Activated B cell treated with CpG ODN at 0.5 μM for 24 hours (primary cell): ENCODE measurements at regions not wholly inside any gene's neighbourhood (a gene's known extent, or its start where the extent isn't known, plus 50 kb on each side); places are given as distances from the start of the nearest gene placed in this dataset.

Experiments
- ATAC-seq: fragments of 200-7000 bp; cut with Tn5 transposase; one replicate; pipeline ENCODE4 v1.10.0; 2021; ENCODE audit warnings: low read depth, mild to moderate bottlenecking, moderate library complexity
- CTCF ChIA-PET: fragments of 350-600 bp; sonication (Branson Sonifier 250); formaldehyde crosslinking; loops from one replicate; lab custom pipeline; 2021; ENCODE audit warnings: antibody characterized with exemption; lab: Charles Lee
- POLR2A ChIA-PET: fragments of 350-600 bp; sonication (Branson Sonifier 250); formaldehyde crosslinking; loops from one replicate; lab custom pipeline; 2021; ENCODE audit warnings: antibody characterized with exemption; lab: Charles Lee
- DNase-seq: peaks from one replicate; pipeline ENCODE4 v3.0.0; 2022
- H3K27ac Mint-ChIP-seq: one replicate; pipeline ENCODE4 v1.8.0; 2020; ENCODE audit warnings: mixed read lengths
- H3K27me3 Mint-ChIP-seq: one replicate; pipeline ENCODE4 v1.8.0; 2021; ENCODE audit warnings: mixed read lengths
- H3K36me3 Mint-ChIP-seq: one replicate; pipeline ENCODE4 v1.8.0; 2021; ENCODE audit warnings: low read depth, mixed read lengths
- H3K4me1 Mint-ChIP-seq: one replicate; pipeline ENCODE4 v1.8.0; 2021; ENCODE audit warnings: mixed read lengths
- H3K4me3 Mint-ChIP-seq: one replicate; pipeline ENCODE4 v1.8.0; 2020; ENCODE audit warnings: mild to moderate bottlenecking, mixed read lengths
- H3K9me3 Mint-ChIP-seq: one replicate; pipeline ENCODE4 v1.8.0; 2020; ENCODE audit warnings: mixed read lengths
- CTCF ChIP-seq: fragments of 200-600 bp; IDR thresholded peaks from one replicate; pipeline ENCODE4 v1.8.0; 2022; ENCODE audit warnings: antibody characterized with exemption, mild to moderate bottlenecking
- intact Hi-C: fragments of 100-400 bp; cut with micrococcal nuclease; formaldehyde crosslinking; loops from one replicate; pipeline ENCODE4 v1.15.1; 2024

DNA sequence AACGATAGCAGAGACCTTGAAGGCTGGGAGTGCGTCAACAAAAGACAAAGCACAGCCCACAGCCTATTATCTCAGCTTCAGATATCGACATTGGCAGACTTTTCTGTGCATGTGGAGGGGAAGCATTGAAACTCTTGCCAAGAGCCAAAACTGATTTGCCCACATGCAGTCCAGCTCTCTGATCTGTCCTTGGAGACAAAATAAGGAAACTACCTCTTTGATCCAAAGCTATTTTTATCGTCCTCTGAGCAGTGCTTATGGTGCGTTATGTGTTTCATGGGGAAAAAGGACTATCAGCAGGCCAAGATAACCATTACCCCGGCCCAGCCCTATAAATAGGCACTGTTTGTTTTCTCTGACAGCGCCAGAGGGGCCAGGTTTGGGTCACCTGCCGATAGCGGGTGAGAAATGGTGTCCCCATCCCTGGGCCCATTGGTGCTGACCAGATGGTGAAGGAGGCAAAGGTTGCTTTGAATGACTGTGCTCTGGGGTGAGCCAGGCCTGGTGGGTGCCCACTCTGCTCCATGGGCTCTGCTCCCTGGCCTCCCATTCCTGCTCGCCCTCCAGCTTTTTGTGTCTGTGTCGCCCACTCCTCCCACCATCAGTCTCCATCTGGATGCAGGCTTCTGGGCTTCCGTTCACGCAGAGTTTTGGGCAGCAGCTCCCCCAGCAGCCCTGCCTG is 176.1 kb upstream of the HS6ST1 start:
- ChIA-PET CTCF (no interaction called here), POLR2A (no interaction called here)
- Mint-ChIP-seq H3K9me3 (peaks cover 4% of the 10 kb centered on the region), H3K36me3 (no peaks in the 10 kb centered on the region), H3K4me3 (no peak overlapping the region), H3K4me1 (no peaks in the 10 kb centered on the region), H3K27me3 (peaks cover 11% of the 10 kb centered on the region), H3K27ac (no peak overlapping the region)
- intact Hi-C loops: no loop called here
- no peak for ATAC-seq
- no peak for TF ChIP-seq CTCF
- no peak for DNase-seq

DNA sequence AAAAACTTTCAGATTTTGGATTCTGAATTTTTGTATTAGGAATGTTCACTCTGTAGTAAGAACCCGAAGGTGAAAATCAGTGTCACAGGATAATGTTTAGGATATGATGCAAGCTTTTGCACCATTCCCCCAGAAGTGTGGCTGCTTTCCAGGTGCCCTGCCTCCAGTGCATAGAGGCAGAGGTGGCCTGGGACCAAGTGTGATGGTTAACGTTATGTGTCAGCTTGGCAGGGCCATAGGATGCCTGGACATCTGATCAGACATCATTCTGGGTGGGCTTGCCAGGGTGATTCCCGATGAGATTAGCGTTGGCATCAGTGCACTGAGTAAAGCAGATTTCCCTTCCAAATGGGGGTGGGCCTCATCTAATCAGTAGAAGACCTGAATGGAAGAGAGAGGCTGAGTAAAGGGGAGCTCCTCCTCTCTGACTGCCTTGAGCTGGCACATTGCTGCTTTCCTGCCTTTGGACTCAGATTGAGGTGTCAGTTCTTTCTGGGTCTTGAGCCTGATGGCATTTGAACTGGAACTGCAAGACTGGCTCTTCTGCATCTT is 177.4 kb upstream of the HS6ST1 start:
- ChIA-PET CTCF (no interaction called here), POLR2A (no interaction called here)
- intact Hi-C loops: no loop called here

DNA sequence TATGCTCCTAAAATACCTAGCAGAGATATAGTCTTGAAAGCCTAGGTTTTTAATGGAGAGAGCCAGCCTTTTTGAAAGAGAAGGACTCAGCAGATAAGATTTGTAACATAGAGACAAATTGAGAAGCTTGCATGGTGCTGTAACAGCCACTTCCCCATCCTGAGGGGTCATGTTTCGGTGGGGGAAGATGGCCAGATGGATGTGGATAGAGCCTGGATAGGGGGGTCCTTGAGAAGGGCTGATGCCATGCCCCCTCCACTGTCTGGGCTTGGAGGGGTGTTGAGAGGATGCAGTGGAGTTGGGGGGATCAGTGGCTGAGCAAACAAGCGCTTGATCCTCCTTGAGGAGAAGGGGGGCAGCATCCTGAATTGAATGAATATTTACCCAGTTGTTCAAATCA is 178.0 kb upstream of the HS6ST1 start:
- intact Hi-C loops: no loop called here
- Mint-ChIP-seq H3K4me3 (no peak overlapping the region), H3K36me3 (no peaks in the 10 kb centered on the region), H3K9me3 (peaks cover 4% of the 10 kb centered on the region), H3K27ac (no peak overlapping the region), H3K4me1 (no peaks in the 10 kb centered on the region), H3K27me3 (no peaks in the 10 kb centered on the region)
- DNase-seq: no peak
- ChIA-PET CTCF (no interaction called here), POLR2A (no interaction called here)
- ATAC-seq: no peak
- no peak for TF ChIP-seq CTCF

More for the DNA sequence above, 177.4 kb upstream of the HS6ST1 start:
- H3K4me3 Mint-ChIP-seq: no peak overlapping the region
- H3K27ac Mint-ChIP-seq: no peak overlapping the region
- H3K27me3 Mint-ChIP-seq: peaks cover 3% of the 10 kb centered on the region
- no peaks in the 10 kb centered on the region for H3K4me1 Mint-ChIP-seq
- no peak for DNase-seq
- H3K36me3 Mint-ChIP-seq: no peaks in the 10 kb centered on the region
- TF ChIP-seq CTCF: no peak
- no peak for ATAC-seq
- H3K9me3 Mint-ChIP-seq: peaks cover 4% of the 10 kb centered on the region

DNA sequence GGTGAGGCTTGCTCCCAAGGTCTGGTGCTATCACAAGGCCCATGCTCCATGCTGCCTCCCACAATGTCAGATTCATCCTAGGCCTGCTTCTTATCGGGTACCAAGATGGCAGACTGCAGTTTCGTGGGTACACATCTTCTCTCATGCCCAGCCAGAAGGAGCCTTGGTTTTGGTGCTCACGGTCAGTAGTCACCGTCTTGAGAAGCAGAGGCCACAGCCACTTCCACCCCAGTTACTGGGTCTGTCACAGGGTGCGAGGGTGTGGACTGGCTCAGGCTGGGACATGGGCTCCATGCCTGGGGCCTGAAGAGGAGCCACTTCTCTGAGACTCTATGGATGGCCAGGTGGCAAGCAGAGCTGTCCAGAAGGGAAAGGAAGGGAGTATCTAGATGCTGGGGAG is 178.8 kb upstream of the HS6ST1 start:
- Mint-ChIP-seq H3K4me3 (no peak overlapping the region), H3K27me3 (no peaks in the 10 kb centered on the region), H3K36me3 (no peaks in the 10 kb centered on the region), H3K9me3 (peaks cover 3% of the 10 kb centered on the region), H3K27ac (no peak overlapping the region), H3K4me1 (no peaks in the 10 kb centered on the region)
- ChIA-PET POLR2A (no interaction called here), CTCF (no interaction called here)
- intact Hi-C loops: no loop called here
- DNase-seq: no peak
- ATAC-seq: no peak
- TF ChIP-seq CTCF: no peak

- Mint-ChIP-seq H3K4me3 (no peak overlapping the region), H3K27me3 (no peaks in the 10 kb centered on the region), H3K27ac (no peak overlapping the region), H3K9me3 (no peaks in the 10 kb centered on the region), H3K36me3 (no peaks in the 10 kb centered on the region), H3K4me1 (peaks cover 5% of the 10 kb centered on the region)
- TF ChIP-seq CTCF: no peak
- POLR2A ChIA-PET: no interaction called here
- intact Hi-C loops: no loop called here
- CTCF ChIA-PET: no interaction called here
- no peak for DNase-seq
- no peak for ATAC-seq
These were observed 179.4 kb upstream of the HS6ST1 start for GRCh38 chr2:128498086-128498485.
